Right hindlimb (tissue), 1 donor: ENCODE measurements at regions not wholly inside any gene's neighbourhood (a gene's known extent, or its start where the extent isn't known, plus 50 kb on each side); places are given as distances from the start of the nearest gene placed in this dataset.

Source experiments
- DNase-seq: peaks from one replicate; pipeline ENCODE4 v3.0.0-alpha.2; 2018

DNA sequence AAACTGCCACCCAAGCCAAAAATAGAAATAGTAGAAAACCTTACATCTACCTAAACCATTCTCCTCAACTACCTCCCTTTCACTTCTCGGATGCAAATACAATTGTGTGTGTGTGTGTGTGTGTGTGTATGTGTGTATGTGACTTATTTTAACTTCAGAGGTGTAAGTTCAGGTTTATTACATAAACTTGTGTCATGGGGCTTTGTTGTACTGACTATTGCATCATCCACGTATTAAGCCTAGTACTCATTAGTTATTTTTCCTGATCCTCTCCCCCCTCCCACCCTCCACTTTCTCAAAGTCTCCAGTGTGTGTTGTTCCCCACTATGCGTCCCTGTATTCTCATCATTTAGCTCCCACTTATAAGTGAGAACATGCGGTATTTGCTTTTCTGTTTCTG lies 592.5 kb upstream of the ATP2B1 start:
- DNase-seq, result no peak

DNA sequence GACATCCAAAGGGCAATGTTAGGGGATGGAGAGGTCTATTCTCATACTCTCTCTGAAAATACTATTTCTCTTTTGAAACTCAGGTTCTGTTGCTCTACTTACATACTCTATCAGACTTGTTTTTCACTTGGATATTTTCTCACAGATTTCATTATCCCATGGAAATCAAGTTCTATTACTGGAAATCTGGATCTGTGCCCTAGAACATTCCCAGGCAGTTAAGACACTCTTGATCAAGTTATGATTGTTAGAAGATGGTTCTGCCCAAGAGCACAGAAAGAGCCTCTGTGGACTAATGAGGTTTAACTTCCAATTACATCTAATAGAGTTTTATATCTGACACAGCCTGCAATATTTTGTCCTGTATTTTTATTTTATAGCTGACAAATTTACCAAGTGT lies 591.0 kb upstream of the ATP2B1 start:
- DNase-seq, result no peak

DNA sequence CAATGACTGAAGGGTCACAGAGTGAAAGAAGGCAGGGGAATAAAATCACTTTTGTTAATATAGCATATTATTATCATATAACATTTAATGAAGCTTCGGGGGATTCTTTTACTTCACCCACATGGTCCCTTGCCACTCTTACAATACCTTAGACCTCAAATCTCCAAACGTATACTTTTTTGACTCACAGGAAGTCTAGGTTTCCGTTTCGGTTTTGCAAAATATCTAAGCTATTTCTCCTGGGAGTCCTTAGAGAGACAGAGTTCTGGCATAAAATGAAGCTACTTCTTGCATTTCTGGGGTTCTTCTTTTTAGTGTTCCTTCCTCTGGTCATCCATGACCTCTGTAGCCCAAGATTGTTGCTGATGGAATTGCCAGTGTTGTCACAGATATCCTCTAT lies 590.5 kb upstream of the ATP2B1 start:
- DNase-seq, result no peak

DNA sequence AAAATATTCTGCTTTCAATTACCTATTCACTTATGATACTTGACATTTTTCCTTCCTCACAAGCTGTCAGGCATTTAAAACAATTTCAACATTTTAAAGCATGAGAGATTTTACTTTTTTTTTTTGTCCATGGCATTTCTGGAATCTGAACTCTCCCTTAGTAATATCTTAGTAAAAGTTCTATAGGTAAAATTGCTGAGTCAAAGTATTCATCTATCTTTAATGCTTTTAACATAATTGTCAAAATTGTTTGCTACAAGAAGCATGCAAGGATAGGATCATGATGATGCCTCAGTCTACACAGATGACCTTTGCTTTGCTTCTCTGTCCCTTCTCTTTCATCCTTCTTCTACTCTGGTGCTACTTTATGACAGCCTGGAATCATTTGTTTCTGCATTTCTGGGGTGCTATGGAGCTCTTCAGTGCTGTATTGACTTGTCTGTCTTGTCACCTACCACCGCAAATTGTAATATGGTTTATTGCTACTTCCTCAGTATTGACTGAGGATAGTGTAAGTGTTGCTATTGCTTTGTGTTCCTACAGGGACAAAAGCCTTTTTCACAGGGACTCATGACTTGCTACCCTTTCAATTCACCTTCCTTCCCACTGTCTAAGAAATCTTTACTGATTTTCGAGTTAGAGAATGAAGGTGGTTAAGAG lies 589.8 kb upstream of the ATP2B1 start:
- no peak for DNase-seq

DNA sequence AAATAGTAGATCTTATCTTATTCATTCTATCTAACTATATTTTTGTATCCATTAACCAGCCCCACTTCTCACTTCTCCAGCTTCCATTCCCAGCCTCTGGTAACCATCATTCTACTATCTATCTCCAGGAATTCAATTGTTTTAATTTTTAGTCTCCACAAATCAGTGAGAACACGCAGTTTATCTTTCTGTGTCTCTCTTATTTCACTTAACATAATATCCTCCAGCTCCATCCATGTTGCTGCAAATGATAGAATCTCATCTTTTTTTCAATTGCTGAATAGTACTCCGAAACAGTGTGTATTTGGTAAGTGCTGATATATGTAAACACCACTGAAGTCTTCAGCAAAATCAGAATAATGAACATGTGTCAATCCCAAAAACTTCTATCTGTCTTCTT lies 587.2 kb upstream of the ATP2B1 start:
- DNase-seq, result no peak

DNA sequence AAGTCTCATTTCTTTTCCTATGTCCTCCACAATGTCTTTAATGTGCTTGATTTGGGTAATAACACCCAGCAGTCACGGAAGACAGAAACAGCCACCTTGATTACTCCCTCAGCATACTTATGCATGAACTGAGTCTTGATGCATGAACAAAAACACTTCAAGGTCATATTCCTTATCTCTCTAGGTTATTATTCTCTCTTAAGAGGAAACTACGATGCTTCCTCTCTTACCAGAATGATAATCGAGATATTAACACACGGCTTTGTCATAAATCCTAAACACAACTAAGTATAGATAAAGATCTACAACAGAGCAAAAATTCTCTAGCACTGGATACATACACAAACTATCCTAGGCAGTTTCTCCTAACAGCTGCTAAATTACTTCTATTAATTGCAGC lies 583.5 kb upstream of the ATP2B1 start:
- no peak for DNase-seq

DNA sequence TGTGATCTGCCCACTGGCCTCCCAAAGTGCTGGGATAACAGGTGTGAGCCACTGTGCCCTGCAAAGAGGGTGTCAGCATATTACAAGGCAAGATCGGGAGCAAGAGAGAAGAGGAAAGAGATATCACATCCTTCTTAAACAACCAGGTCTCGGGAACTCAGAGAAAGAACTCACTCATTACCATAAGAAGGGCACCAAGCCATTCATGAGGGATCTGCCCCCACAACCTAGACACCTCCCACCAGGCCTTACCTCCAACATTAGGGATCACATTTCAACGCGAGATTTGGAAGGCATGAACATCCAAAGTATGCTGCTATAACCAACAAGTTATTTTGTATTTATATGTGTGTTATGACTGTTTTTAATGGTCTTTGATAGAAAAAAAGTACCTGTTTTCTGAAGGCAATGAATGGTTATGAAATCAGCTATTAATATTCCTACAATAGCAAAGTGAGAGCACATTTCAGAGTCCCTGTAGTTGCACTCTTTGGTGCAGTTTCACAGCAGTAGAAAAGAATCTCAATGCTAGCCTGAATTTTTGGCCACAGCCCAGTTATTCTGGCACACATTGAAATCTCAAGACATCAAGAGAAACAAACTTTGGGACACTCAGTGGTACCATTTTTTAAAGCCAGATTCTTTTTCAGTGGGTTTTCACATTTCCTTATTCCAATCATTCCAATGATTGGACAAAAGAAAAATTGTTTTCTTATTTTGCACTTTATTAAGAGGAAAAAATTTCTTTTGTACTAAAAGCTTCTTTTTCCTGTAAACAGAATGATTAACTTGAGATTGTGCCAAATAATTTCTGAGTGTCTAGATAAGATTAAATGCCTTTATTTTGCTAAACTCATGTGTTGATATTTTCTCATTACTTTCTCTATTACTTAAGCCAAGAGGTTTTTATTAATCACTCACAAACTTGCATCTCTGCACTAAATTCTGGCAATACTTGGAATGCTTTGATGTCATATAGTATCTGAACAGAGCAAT lies 582.6 kb upstream of the ATP2B1 start:
- no peak for DNase-seq

DNA sequence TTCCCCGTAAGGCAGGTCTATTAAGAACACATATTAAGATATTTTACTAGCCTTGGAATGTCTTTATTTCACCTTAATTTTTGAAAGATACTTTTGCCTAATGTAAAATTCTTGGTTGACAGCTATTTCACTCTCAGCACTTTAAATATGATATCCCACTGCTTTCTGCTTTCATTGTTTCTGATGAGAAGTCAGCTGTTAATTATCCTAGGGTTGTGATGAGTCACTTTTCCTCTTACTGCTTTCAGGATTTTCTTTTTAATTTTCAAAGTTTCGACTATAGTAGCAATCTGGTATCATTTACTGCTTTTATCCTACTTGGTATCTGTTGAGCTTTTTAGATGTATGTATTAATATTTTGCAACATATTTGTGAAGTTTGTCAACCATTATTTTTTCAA lies 578.9 kb upstream of the ATP2B1 start:
- no peak for DNase-seq

DNA sequence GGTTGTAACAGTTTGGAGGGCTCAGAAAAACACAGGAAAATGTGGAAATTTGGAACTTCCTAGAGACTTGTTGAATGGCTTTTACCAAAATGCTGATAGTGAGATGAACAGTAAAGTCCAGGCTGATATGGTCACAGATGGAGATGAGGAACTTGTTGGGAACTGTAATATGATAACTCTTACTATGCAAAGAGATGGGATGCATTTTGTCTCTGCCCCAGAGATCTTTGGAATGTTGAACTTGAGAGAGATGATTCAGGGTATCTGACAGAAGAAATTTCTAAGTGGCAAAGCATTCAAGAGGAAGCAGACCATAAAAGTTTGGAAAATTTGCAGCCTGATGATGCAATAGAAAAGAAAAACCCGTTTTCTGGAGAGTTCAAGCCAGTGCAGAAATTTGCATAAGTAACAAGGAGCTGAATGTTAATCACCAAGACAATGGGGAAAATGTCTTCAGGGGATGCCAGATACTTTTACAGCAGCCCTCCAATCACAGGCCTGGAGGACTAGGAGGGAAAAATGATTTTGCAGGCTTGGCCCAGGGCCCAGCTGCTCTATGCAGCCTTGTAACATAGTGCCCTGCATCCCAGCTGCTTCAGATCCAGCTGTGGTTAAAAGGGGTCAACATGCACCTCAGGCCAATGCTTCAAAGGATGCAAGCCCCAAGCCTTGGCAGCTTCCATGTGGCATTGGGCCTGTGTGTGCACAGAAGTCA lies 572.7 kb upstream of the ATP2B1 start:
- no peak for DNase-seq

DNA sequence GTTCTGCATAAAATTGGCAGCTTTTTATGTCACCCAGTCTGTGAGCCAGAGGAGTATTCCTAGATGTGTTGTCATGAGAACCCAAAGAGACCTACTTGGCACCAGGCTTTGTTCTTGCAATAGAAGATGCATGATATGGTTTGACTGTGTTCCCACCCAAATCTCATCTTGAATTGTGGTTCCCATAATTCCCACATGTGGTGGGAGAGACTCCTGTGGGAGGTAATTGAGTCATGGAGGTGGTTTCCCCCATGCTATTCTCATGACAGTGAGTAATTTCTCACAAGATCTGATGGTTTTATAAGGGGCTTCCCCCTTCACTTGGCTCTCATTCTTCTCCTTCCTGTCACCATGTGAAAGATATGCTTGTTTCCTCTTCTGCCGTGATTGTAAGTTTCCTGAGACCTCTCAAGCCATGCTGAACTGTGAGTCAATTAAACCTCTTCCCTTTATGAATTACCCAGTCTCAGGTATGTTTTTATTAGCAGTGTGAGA lies 572.0 kb upstream of the ATP2B1 start:
- no peak for DNase-seq

DNA sequence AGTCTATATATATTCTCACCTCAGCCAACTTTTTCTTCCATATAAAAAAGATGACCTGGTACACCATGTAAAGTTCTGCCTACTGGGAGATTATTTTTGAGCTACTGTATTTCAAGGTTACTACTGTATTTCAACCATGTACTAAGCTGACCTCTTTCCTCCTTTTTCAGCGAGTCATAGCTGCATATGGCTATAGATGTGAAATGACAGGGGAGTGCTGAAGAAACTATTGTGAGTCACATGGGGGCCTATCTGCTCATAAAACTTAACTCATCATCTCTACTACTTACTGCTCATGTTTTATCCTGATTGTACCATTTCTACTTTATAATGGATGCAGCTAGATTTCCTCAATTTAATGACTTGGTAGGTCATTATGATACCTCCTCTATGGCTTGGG lies 571.4 kb upstream of the ATP2B1 start:
- DNase-seq, result no peak

DNA sequence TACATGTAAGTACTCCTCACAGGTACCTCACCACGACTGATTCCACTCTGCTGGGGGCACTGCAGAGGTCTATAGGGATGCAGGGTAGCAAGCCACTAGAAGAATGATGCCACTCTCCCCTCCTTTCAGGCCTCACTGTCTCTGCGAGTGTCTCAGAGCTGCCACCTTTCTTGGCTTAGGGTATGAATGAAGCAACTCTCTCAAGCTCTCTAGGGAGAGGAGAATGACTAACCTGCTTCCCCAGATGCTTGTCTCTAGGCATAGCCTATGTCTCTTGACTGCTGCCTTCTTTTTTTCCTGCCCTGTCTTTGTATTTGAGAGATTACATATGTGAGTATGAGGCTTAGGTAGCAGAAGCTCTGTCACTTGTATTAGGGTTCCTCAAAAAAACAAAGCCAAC lies 566.5 kb upstream of the ATP2B1 start:
- DNase-seq, result no peak

DNA sequence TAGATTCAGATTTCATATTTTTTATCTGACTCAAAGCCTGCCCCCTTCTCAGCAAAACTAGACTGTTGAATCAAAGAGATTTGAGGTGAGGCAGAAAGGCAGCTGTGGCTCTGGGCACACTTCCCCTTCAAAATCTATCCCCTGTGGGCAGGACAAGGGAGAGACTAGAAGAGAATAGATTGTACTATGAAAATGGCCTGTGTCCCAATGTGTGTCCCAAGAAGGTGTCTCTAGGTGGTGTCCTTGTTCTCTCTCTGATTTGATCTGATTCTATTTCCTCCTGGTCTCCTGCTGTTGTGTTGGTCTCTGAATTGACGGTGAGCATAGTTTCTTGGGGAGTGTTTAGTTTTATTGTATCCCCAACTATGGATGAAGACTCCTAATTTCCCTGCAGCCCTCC lies 565.8 kb upstream of the ATP2B1 start:
- DNase-seq, result no peak

DNA sequence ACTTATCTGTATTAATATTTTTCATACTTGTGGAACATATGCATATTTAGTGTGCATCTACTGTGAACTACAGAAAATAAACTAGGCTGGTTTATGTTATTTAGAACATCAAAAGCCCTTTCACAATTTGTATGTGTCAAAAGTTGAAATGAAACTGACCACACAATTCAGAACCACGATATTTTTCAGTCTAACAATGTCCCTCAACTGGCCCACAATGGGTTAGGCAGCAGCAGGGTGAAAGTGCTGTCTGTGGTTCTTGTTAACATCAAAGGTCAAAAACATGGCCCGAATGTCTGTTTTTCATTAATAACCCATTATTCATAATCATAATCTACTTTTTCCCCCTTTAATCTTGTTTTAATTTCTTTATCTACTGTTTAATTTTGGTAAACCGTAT lies 559.9 kb upstream of the ATP2B1 start:
- DNase-seq, result no peak

DNA sequence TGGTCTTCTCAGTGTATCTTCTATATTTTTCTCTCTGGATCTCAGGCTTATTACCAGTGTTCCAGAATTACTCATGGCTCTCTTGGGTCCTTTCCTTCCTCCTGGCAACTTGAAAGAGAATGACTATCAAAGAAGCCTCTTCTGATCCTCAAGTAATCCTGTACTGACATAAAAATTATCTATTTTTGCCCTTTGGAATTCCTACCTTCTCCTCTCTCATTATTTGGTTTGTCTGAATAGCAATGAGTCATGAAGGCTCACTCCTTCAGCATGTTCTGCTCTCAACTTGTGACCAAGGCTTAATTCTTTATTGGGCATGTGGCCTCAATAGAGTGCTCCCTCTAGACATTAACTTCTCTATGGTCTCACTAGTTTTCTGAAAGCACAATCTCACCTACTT lies 553.6 kb upstream of the ATP2B1 start:
- no peak for DNase-seq

DNA sequence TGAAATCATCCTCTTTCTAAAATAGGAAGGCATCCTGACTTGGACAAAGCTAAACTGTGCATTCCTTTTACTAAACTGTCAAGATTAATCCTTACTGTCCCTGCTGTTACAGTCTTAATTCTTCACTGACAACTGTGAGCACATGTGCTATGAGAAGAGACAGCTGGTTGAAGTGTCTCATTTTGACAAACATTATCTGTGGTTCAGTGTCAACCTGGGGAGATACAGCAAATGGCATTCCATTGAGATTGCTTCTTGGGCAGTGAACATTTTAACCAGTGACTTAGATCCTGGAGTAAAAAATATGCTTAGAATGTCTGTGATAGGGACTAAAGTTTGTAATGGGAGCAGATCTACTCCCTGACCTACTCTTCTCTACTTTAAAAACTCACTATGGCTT lies 552.6 kb upstream of the ATP2B1 start:
- DNase-seq, result no peak

DNA sequence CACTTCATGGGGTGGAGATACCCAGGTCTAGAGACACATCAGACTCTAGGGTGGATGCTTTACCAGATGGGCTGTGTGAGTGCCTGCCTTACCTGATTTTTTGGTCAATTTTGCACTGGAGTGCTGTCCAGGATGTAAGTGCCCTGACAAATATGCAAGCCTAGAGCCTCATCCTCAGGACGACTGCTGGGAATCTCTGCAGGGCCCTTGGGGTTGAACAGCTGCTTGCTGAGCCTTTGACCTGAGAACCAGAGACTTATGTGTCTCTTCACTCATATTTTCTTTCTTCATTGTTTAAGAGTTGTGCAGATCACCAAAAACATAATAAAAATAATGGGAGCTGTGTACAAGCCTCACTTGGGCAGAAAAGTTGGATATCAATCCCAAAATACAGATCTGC lies 551.5 kb upstream of the ATP2B1 start:
- DNase-seq, result no peak

DNA sequence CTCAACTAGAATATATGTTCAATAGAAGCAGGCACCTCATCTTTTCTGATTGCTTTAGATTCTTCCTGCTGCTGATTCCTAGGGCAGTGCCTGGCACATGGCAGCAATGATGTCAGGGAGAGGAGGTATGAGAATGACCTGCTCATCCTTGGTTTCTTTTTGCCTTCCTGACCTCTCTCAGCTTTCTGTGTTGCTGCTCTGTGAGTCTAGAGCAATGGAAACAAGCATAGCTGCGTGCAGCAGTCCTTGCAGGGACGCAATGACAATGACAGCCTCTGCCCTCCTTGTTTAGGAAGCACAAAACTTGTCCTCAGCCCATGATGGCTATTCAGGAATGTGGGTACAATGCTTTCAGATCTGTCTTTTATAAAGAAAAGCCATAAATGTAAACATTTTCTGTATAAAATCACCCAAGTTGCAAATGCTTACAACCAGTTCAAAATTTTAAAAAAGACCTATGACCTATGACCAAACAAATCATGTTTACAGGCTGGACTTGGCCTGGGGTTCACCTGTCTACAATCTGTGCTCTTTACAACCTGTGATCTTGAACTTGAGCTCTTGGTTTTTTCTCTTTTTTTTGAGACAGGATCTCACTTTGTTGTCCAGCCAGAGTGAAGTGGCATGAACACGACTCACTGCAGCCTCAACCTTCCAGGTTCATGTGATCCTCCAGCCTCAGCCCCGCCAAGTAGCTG lies 549.4 kb upstream of the ATP2B1 start:
- no peak for DNase-seq

DNA sequence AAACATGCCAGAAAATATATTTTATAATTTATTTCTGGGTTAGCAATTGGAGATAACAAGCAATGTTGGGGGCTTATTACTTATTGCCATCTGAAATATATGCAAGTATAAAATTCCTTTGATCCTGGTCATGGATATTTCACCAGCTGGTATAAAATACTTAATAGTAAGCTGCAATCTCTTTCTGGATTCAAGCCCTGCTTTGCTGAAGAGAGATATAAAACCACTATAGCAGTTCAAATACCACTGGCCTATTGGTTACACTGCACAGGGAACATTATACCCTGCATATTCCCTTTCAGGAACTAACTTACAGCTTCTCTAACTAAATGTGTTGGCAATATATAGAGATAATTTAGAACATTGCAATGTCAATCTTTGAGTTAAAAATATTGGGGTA lies 546.2 kb upstream of the ATP2B1 start:
- DNase-seq, result no peak

DNA sequence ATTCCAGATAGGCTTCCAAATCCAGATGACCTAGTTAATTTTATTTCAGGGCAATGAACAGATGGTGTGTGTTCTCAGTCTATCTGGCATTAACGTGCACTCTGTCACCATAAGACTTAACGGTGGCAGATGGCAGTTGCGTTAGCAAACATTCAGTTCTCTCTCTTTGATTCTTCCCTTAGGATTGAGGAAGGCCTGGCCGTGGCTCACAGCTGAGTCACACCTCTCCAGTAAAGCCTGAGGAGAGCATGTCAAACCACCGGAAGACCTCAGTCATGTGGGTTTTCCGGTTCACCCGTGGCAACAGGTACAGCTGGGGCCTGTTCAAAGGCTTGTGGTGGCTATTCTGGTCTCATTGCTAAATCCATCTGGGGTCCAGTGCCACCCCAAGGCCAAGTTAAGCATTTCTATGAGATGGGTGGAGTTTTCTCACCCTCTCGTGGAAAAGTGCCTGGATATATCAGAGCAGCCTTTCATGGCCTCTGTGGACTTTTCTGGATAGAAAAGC lies 545.1 kb upstream of the ATP2B1 start:
- DNase-seq, result peak; percentile 69

DNA sequence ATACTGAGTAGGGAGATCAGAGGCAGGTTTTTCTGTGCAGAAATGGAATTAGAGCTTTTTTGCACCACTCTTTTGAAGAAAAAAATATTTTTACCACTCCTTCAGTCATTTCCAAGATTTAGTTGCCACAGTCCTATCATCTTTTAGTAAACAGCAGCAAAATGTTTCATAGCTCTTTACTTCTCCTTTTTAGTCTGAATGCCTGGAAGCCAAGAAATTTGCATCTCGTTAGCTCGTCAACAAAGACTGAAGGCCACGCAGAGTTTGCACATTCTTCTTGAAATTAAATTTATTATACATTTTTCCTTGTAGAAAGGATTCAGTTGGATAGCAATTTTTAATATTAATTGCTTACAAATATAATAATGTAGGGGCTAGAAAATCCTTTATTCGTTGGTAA lies 544.5 kb upstream of the ATP2B1 start:
- DNase-seq, result no peak

DNA sequence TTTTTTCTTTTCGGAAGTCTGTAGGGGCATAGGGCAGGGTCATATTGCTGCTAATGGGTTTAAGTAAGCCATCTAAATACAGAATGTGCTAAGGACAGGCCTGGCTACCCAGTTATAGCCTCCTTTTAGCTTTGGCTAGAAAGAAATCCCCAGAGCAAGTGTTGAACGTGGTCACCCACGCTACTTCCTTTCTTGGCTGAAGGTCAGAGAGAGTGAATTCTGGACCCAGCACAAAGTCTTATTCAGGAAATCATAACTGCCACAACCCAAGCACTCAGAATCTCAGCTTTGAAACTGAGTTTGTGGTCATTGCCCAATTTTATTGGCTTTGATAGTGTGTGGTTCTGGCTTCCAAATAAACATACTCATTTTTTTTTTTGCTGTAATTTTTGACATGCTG lies 542.1 kb upstream of the ATP2B1 start:
- peak; percentile 50 for DNase-seq

DNA sequence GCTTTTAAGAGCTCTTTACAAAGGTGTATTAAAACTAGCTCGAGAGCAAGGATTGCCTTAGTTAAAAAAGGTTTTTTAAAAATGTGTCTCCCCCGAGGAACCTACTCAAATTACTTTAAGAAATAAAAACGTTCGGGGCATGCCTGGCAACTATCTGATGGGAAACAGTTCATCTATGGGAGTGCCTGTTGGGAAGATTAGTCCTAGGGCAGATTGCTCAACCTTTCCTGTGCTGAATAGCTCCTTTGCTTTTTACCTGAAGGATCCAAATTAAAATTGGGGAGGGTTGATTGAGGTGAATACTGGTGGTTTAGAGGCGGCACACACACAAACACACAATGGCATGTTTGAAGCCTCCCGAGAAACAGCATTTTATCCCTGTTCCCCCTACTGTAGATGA lies 541.4 kb upstream of the ATP2B1 start:
- DNase-seq, result no peak
